Prostate gland (tissue), 2 donors: ENCODE measurements at regions not wholly inside any gene's neighbourhood (a gene's known extent, or its start where the extent isn't known, plus 50 kb on each side); places are given as distances from the start of the nearest gene placed in this dataset.

Experiments used
- POLR2A ChIP-seq: fragments of 450-650 bp; IDR thresholded peaks from one replicate; pipeline ENCODE4 v1.6.1; 2016; ENCODE audit warnings: antibody characterized with exemption, mild to moderate bottlenecking
- POLR2AphosphoS5 ChIP-seq: sonication (generic); formaldehyde crosslinking; IDR thresholded peaks from one replicate; pipeline ENCODE4 v1.6.1; 2017; ENCODE audit warnings: antibody characterized with exemption
- TF ChIP-seq, protein P1 (sequence below), 4 experiments: fragments of 200-600 bp in 2 of 4; fragments of 450-650 bp in 2 of 4; sonication (generic) in 2 of 4; IDR thresholded peaks; 1 replicate in 3 of 4; 2 replicates in 1 of 4; pipeline ENCODE4 v1.5.1; 2016 to 2019; ENCODE audit warnings: antibody characterized with exemption in 4 of 4, mild to moderate bottlenecking in 2 of 4, moderate library complexity in 2 of 4

DNA sequence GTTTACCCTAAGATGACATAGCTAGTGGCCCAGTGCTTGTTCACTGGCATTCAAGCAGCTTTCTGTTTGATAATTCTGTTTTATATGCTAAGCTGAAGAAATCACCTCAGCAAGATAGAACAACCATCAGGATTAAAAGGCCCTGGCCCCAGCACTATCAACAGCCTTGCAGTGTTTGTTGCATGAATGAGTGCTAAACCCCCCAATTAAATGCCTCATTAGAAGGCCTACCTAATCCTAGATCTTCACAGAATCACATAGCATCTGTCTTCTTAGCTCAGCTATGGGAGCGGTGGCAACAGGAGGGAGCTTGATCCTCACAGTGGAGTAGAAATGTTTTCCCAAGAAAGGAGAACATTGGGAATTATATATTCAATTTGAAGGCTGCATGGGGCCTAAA, 194.1 kb upstream of the HNMT start:
- TF ChIP-seq, protein P1, sequence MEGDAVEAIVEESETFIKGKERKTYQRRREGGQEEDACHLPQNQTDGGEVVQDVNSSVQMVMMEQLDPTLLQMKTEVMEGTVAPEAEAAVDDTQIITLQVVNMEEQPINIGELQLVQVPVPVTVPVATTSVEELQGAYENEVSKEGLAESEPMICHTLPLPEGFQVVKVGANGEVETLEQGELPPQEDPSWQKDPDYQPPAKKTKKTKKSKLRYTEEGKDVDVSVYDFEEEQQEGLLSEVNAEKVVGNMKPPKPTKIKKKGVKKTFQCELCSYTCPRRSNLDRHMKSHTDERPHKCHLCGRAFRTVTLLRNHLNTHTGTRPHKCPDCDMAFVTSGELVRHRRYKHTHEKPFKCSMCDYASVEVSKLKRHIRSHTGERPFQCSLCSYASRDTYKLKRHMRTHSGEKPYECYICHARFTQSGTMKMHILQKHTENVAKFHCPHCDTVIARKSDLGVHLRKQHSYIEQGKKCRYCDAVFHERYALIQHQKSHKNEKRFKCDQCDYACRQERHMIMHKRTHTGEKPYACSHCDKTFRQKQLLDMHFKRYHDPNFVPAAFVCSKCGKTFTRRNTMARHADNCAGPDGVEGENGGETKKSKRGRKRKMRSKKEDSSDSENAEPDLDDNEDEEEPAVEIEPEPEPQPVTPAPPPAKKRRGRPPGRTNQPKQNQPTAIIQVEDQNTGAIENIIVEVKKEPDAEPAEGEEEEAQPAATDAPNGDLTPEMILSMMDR (IDR thresholded peaks at IDR 0.05) = no peak
- no peak for TF ChIP-seq POLR2AphosphoS5
- TF ChIP-seq POLR2A = no peak
